Right cardiac atrium (tissue), 5 donors: ENCODE measurements at regions not wholly inside any gene's neighbourhood (a gene's known extent, or its start where the extent isn't known, plus 50 kb on each side); places are given as distances from the start of the nearest gene placed in this dataset.

ENCODE experiments used
- ATAC-seq, 2 donors: fragments of 200-7000 bp; cut with Tn5 transposase; one replicate each; pipeline versions ENCODE4 v1.8.0 to v1.9.1; 2020; ENCODE audit warnings: moderate library complexity in 2 of 2, mild to moderate bottlenecking in 1 of 2
- DNase-seq, 3 donors: peaks; one replicate each; pipeline ENCODE4 v3.0.0-alpha.2; 2020
- H3K27ac ChIP-seq: one replicate; pipeline ENCODE4 v1.5.1; 2013; ENCODE audit warnings: mild to moderate bottlenecking, low read length, control low read depth, moderate library complexity
- H3K27me3 ChIP-seq: one replicate; pipeline ENCODE4 v1.6.1; 2013; ENCODE audit not compliant: control insufficient read depth, insufficient read depth
- H3K4me1 ChIP-seq: one replicate; pipeline ENCODE4 v1.6.1; 2013; ENCODE audit warnings: low read length; ENCODE audit not compliant: control insufficient read depth, insufficient read depth
- H3K4me3 ChIP-seq: one replicate; pipeline ENCODE4 v1.5.1; 2013; ENCODE audit warnings: low read length, control low read depth
- H3K9me3 ChIP-seq: one replicate; pipeline ENCODE4 v1.6.1; 2013; ENCODE audit warnings: low read length; ENCODE audit not compliant: control insufficient read depth
- WGBS: extraction: QIAGEN DNeasy Blood & Tissue Kit; methylation state at CpG from one replicate; pipeline ENCODE4 v1.1.7; 2013; 5-methylcytosine and 5-hydroxymethylcytosine counted together
- intact Hi-C, 4 donors: fragments of 100-400 bp; cut with DNase I; formaldehyde crosslinking; loops; one replicate each; pipeline versions ENCODE4 v1.11.0 to v1.14.0; 2022 to 2023
- donor health status: healthy with polysubstance abuse.
- donor health status: DM: no; HTN: yes; CAD: no.
- donor health status: DM: no; HTN: no; CAD: no.
- donor health status: DM: no; HTN: yes; CAD: no; lungs with severe emphysema.
- donor health status: DM: yes; HTN: yes; CAD: no.

DNA sequence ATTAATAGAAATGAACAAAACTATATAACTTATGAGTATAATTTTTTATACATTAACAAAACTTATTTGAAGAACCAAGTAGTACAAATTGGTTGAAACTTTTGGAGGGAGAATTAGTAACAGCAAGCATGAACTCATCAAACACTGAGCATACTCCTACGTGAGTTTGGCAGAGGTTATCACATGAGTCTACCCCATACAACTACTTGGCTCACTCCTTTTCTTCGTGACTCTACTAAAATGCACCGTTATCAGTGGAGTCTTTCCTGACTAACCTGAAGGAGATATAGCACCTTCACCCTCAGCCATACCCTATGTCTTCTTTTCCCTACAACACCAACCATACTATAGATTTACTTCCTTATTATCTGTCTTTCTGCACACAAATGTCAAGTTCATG is 794.2 kb downstream of the TFAP2A start:
- Histone ChIP-seq H3K4me1 (no peaks in the 10 kb centered on the region), H3K4me3 (no peak overlapping the region), H3K27me3 (no peaks in the 10 kb centered on the region), H3K27ac (no peak overlapping the region), H3K9me3 (no peaks in the 10 kb centered on the region)
- intact Hi-C loops = no loop called here
- ATAC-seq (no peak), DNase-seq (no peak)
- 60% methylated on average over 3 of the region's 3 CpGs for WGBS

DNA sequence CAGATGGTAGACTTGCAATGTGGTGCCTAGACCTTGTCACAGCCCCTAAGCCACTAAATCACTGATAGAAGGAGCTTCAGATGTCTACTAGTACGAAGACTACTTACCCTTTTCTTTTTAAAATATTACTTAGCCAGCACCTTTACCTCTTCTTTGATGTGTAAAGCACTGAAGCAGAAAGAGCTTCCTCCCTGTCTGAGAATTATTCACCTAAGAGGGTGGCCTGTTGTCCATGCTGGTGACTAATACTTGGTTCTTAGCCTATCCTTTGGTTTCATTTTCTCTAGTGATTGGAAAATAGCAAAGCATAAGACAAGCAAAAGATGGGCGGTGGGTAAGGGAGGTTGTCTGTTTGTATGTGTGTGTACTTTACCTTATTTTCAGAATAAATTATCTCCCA is 794.6 kb downstream of the TFAP2A start:
- 83% methylated on average over 2 of the region's 2 CpGs for WGBS
- no peak for ATAC-seq

DNA sequence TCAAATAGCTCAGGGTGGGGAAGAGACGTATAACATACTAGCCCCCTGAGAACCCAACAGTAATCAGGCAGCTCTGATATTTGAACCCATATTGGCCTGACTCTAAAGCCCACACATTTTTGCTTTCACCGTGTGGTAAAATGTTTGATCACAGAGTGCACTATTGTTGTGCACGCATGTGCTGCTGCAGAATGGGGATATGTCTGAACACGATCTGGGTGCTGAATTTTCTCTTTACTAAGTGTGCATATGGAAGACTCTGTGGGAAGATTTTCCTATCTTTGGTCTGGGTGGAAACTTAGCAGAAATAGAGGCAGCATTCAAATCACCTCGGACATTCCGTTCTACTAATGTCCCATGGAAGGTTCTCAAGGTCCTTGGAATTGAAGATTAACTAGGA is 800.1 kb downstream of the TFAP2A start:
- Histone ChIP-seq H3K4me1 (no peaks in the 10 kb centered on the region), H3K4me3 (no peak overlapping the region), H3K9me3 (no peaks in the 10 kb centered on the region), H3K27me3 (no peaks in the 10 kb centered on the region), H3K27ac (no peak overlapping the region)
- ATAC-seq (no peak), DNase-seq (no peak)
- WGBS = 68% methylated on average over 6 of the region's 6 CpGs
- intact Hi-C loops = no loop called here

More for the DNA sequence above, 794.6 kb downstream of the TFAP2A start:
- Histone ChIP-seq H3K27me3 (no peaks in the 10 kb centered on the region), H3K4me3 (no peak overlapping the region), H3K4me1 (no peaks in the 10 kb centered on the region), H3K9me3 (no peaks in the 10 kb centered on the region), H3K27ac (no peak overlapping the region)
- intact Hi-C loops = no loop called here
- no peak for DNase-seq

DNA sequence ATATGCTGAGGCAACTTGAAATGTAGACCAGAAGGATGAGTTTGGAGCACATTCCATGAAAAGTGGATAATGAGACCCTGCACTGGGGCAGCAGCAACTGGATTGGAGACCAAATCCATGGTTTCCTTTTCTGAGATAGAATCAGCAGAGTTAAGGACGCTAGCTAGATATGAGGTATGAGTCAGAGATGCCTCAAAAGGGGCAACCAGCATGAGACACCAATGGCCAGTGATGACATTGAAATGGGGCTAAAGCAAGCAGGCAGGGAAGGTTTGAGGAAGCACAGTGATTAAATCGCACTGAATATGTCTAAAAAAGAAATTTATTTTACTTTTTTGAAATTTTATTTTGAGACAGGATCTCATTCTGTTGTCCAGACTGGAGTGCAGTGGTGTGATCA is 802.4 kb downstream of the TFAP2A start:
- WGBS = 69% methylated on average over 2 of the region's 2 CpGs
- ATAC-seq = no peak
- no peak for DNase-seq

DNA sequence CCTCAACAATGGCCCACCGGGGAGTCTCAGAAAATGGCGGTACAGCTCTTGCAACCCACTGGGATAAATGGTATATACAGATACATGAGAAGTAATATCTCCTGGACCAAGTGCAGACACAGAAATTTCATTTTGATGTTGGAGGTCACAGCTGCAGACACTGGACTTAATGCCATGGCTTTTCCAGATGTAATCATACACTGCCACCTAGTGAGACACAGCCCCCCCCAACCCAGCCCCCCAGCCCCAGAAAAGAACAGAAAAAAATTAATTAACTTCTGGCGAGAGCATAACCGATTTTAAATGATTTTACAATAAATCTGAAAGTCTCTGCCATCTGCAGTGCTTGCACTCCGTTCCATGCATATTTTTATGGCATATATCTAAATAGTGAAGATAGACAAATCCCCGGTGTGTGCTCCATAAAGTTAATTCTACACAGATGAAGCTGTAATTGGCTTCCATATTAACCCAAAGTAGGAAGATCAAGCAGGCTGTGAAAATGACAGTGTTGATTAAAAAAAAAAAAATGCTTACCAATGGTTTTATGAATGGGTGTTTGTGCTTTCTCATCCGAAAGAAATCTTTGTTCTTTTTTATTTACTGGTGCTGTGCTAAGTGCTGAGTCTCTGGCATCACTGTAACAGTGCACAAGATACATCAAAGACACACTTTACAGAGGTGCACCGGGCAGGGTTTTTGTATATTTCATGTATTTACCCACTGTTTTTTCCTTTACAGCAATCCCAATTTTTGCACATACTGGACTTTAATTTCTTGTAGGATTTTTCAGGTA is 804.1 kb downstream of the TFAP2A start:
- Histone ChIP-seq H3K9me3 (no peaks in the 10 kb centered on the region), H3K27me3 (no peaks in the 10 kb centered on the region), H3K4me1 (no peaks in the 10 kb centered on the region), H3K4me3 (no peak overlapping the region), H3K27ac (no peak overlapping the region)
- DNase-seq (no peak), ATAC-seq (no peak)
- 70% methylated on average over 8 of the region's 8 CpGs for WGBS
- intact Hi-C loops = no loop called here

More for the DNA sequence above, 802.4 kb downstream of the TFAP2A start:
- intact Hi-C loops = no loop called here
- Histone ChIP-seq H3K27ac (no peak overlapping the region), H3K4me3 (no peak overlapping the region), H3K27me3 (no peaks in the 10 kb centered on the region), H3K9me3 (no peaks in the 10 kb centered on the region), H3K4me1 (no peaks in the 10 kb centered on the region)

DNA sequence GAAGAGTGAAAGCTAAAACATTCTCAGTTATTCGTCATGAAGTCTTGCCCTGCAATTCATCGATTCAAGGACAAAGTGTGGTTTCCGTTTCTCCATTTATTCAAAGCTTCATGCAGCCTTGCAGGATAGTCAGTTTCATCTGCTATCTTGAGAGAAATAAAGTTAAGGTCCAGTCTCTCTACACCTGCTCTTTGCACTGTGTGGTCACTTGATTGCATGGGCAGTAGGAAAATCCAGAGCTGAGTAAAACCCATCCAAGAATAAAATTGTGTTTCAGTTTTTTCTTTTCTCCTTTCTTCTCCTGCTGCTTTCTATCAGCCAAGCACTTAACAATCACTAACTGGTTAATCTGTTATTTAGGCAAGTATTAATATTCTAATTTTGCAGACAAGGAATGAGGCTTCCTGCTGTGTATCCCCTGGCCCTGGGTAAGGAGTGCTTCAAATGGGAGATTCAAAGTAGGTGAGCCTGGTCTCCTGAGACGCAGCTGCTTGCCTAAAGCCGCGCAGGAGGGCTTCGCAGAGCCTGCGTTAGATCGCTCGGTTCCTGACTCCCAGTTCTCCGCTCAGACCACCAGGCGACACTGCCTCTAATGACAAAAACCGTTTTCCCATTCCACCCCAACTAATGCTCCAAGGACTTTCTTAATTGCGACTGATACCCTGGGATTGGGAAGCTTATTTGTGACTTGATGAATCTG is 808.3 kb downstream of the TFAP2A start:
- DNase-seq (no peak), ATAC-seq (no peak)
- no peaks in the 10 kb centered on the region for H3K27me3 ChIP-seq
- H3K27ac ChIP-seq = no peak overlapping the region
- intact Hi-C loops = no loop called here
- no peaks in the 10 kb centered on the region for H3K9me3 ChIP-seq
- H3K4me3 ChIP-seq = no peak overlapping the region
- 37% methylated on average over 14 of the region's 14 CpGs for WGBS
- H3K4me1 ChIP-seq = no peaks in the 10 kb centered on the region

DNA sequence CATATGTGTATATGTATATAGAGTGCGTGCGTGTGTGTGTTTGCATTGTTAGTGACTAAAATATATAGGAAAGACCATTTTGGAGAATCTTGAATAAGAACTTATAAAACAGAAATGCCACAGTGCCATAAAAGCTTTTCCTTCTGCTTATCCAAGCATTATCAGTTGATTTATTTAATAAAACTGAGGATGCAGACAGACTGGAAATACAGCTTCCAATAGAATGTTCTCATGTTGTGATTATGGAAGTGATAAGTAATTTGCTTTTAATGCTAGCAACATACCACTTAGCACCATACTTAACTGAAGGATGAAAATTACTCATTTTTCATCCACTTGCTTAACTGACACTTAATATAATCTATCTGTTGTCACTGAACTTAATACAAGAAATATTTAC is 820.1 kb downstream of the TFAP2A start:
- no peaks in the 10 kb centered on the region for H3K4me1 ChIP-seq
- no peak overlapping the region for H3K27ac ChIP-seq
- no peaks in the 10 kb centered on the region for H3K27me3 ChIP-seq
- 91% methylated on average over 2 of the region's 2 CpGs for WGBS
- ATAC-seq = no peak
- H3K4me3 ChIP-seq = no peak overlapping the region
- DNase-seq = no peak
- intact Hi-C loops = no loop called here
- no peaks in the 10 kb centered on the region for H3K9me3 ChIP-seq

DNA sequence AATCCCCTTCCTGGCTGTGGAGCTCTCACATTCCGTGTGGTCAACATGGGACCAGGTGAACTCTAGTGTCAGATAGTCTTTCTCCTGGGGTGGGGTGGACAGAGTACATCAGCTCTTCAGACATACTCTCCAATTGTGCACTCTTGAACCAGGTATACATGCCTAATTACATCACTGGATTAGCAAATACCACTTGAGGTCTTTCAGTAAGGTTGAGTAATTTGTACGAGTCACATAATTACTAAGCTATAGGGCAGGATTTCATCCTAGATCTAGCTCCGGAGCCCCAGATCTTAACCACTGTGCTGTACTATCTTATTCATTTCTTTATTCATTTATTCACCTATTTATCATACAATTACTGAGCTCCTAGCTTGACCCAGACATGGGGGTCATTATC is 821.3 kb downstream of the TFAP2A start:
- H3K4me1 ChIP-seq = no peaks in the 10 kb centered on the region
- H3K27ac ChIP-seq = no peak overlapping the region
- intact Hi-C loops = no loop called here
- ATAC-seq (no peak), DNase-seq (no peak)
- H3K9me3 ChIP-seq = no peaks in the 10 kb centered on the region
- no peak overlapping the region for H3K4me3 ChIP-seq
- H3K27me3 ChIP-seq = no peaks in the 10 kb centered on the region
- whole genome bisulfite sequencing = 78% methylated on average over 3 of the region's 3 CpGs

DNA sequence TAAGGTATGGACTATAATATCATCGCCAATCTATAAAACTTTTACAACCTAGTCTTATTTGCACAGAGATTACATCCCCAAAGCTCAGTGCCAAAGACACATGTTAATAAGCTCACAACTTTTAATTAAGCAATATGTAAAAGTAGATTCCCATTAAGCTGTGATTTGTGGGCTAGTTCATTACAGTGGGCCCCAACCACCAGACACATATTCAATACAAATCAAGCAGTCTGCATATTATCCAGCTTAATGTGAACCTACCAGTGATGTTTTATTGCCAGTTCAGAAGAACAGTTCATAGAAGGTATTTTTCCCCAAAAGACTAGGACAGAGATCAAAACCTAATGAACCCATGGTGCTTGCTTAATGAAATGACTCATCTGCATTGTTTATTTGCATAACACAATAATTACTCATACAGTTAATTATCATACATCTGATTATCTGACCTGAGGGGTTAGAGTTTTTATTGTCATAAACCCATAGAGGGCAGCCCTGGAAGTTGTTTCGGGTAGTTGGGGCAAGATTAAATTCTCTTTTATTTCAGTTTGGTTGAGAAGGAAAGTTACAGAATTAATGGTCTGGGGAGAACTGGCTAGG is 831.0 kb downstream of the TFAP2A start:
- intact Hi-C loops = no loop called here
- DNase-seq = no peak
- no peak overlapping the region for H3K27ac ChIP-seq
- 83% methylated on average over 2 of the region's 2 CpGs for WGBS
- H3K4me3 ChIP-seq = no peak overlapping the region
- H3K4me1 ChIP-seq = no peaks in the 10 kb centered on the region
- no peak for ATAC-seq
- no peaks in the 10 kb centered on the region for H3K27me3 ChIP-seq
- H3K9me3 ChIP-seq = no peaks in the 10 kb centered on the region

DNA sequence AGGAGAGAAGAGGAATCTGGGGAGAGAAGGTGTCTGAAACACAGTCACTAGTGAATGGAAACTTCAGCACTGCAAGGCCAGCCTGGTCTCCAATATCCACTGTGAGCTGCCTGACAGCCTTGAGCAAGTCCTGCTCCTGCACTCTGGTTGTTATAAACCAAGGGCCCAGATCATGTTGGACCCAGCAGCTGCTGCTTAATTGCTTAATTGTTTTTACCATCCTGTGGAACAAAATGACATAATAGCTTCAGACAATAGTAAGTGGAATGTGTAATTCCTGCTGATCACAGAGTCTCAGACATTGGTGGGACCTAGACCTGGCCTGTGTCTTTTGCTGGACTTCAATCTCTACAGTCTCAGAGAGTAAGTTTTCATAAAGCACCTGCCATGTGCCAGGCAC is 833.7 kb downstream of the TFAP2A start:
- Histone ChIP-seq H3K4me3 (no peak overlapping the region), H3K9me3 (no peaks in the 10 kb centered on the region), H3K27me3 (no peaks in the 10 kb centered on the region), H3K4me1 (no peaks in the 10 kb centered on the region), H3K27ac (no peak overlapping the region)
- intact Hi-C loops = no loop called here
- no peak for DNase-seq
- no peak for ATAC-seq

DNA sequence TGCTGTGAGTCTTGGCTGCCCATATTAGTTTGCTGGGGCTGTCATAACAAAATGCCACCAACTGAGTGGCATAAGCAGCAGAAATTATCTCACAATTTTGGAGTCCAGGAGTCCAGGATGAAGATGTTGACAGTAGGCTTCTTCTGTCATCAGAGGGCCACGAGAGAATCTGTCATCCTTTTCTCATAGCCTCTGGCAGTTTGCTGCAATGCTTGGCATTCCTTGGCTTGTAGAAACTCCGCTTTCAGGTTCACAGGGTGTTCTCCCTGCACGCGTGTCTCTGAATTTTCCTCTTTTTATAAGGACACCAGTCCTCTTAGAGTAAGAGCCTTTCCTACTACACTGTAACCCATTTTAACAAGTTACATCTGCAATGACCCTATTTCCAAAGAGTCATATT is 838.4 kb downstream of the TFAP2A start:
- Histone ChIP-seq H3K4me1 (no peaks in the 10 kb centered on the region), H3K27me3 (no peaks in the 10 kb centered on the region), H3K9me3 (no peaks in the 10 kb centered on the region), H3K4me3 (no peak overlapping the region), H3K27ac (no peak overlapping the region)
- intact Hi-C loops = no loop called here
- DNase-seq = no peak
- ATAC-seq = no peak
- 79% methylated on average over 4 of the region's 4 CpGs for WGBS
